ENCODE measurements at regions not wholly inside any gene's neighbourhood (a gene's known extent, or its start where the extent isn't known, plus 50 kb on each side); places are given as distances from the start of the nearest gene placed in this dataset.

- TF ChIP-seq CTCF (optimal IDR thresholded peaks at IDR 0.05 in 1 of 3, IDR thresholded peaks at IDR 0.05 in 1 of 3, conservative IDR thresholded peaks at IDR 0.05 in 1 of 3; ENCODE audit: extremely low read depth in 1 of 3, insufficient read depth in 2 of 3, low read length in 3 of 3), result no peak
- no peak for TF ChIP-seq EZH2 (IDR thresholded peaks at IDR 0.05; ENCODE audit: low read length)
These were observed 170.1 kb downstream of the LARP7 start for GRCh38 chr4:112807083-112807482.

Data from keratinocyte (primary cell).